CD8-positive, alpha-beta memory T cell (primary cell): ENCODE measurements at regions not wholly inside any gene's neighbourhood (a gene's known extent, or its start where the extent isn't known, plus 50 kb on each side); places are given as distances from the start of the nearest gene placed in this dataset.

ENCODE experiments used
- CTCF ChIA-PET: fragments of 350-600 bp; sonication (Branson Sonifier 250); formaldehyde crosslinking; loops from one replicate; lab custom pipeline; 2021; ENCODE audit warnings: antibody characterized with exemption; lab: Charles Lee
- POLR2A ChIA-PET: fragments of 350-600 bp; sonication (Branson Sonifier 250); formaldehyde crosslinking; loops from one replicate; lab custom pipeline; 2021; ENCODE audit warnings: antibody characterized with exemption; lab: Charles Lee
- DNase-seq, 5 donors: peaks; one replicate each; pipeline versions ENCODE4 v3.0.0 to v3.0.0-alpha.2; 2020 to 2022; ENCODE audit warnings: mixed read lengths in 1 of 5
- H3K27ac ChIP-seq: one replicate; pipeline ENCODE4 v1.7.0; 2013; ENCODE audit warnings: low read depth, mild to moderate bottlenecking, low read length, moderate library complexity
- H3K27me3 ChIP-seq: 2 replicates; pipeline ENCODE4 v1.7.0; 2013; ENCODE audit warnings: low read length, mild to moderate bottlenecking; ENCODE audit not compliant: insufficient read depth, poor library complexity, severe bottlenecking
- H3K36me3 ChIP-seq: 2 replicates; pipeline ENCODE4 v1.7.0; 2013; ENCODE audit warnings: mild to moderate bottlenecking, low read length, moderate library complexity; ENCODE audit not compliant: insufficient read depth
- H3K4me1 ChIP-seq: 2 replicates; pipeline ENCODE4 v1.7.0; 2013; ENCODE audit warnings: mild to moderate bottlenecking, low read length, moderate library complexity; ENCODE audit not compliant: insufficient read depth
- H3K4me3 ChIP-seq: 2 replicates; pipeline ENCODE4 v1.7.0; 2013; ENCODE audit warnings: mild to moderate bottlenecking, low read length
- H3K9me3 ChIP-seq: 2 replicates; pipeline ENCODE4 v1.7.0; 2013; ENCODE audit warnings: mild to moderate bottlenecking, low read length
- H3K27ac Mint-ChIP-seq, 8 donors: one replicate each; pipeline ENCODE4 v1.8.0; 2020 to 2021; ENCODE audit warnings: mixed read lengths in 8 of 8, mild to moderate bottlenecking in 6 of 8, inconsistent platforms in 3 of 8, moderate library complexity in 3 of 8
- H3K27me3 Mint-ChIP-seq, 2 donors: one replicate each; pipeline ENCODE4 v1.8.0; 2020 to 2021; ENCODE audit warnings: mixed read lengths in 2 of 2, mild to moderate bottlenecking in 1 of 2, moderate library complexity in 1 of 2
- H3K36me3 Mint-ChIP-seq, 3 donors: one replicate each; pipeline ENCODE4 v1.8.0; 2020 to 2021; ENCODE audit warnings: mixed read lengths in 3 of 3, inconsistent platforms in 1 of 3, mild to moderate bottlenecking in 1 of 3
- H3K4me1 Mint-ChIP-seq, 3 donors: one replicate each; pipeline ENCODE4 v1.8.0; 2020 to 2021; ENCODE audit warnings: mixed read lengths in 3 of 3, inconsistent platforms in 1 of 3, mild to moderate bottlenecking in 1 of 3
- H3K4me3 Mint-ChIP-seq, 7 donors: one replicate each; pipeline ENCODE4 v1.8.0; 2020 to 2021; ENCODE audit warnings: mixed read lengths in 7 of 7, mild to moderate bottlenecking in 6 of 7, moderate library complexity in 4 of 7, inconsistent platforms in 2 of 7
- H3K9me3 Mint-ChIP-seq, 5 donors: one replicate each; pipeline ENCODE4 v1.8.0; 2020 to 2022; ENCODE audit warnings: mixed read lengths in 5 of 5, mild to moderate bottlenecking in 3 of 5, moderate library complexity in 2 of 5, inconsistent platforms in 1 of 5

DNA sequence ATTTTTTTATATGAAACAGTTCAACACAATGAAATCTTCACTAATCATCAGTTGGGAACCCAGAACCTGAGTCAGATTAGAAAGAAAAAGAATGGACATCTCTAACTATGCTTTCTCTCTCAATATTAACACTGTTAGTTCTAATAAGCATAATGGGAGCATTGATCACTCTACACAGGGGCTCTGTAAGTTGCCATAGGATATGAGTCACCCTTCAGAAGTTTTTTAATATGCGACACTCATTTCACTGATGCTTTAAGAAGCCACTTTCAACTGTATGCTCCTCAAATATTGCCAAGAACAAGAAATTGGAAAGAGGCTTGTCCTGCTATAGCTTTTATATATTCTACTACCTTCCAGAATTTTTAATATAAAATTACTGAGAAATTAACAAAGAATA, 187.0 kb downstream of the AASDH start:
- Histone ChIP-seq H3K4me3 (no peak overlapping the region), H3K4me1 (no peaks in the 10 kb centered on the region), H3K27me3 (no peaks in the 10 kb centered on the region), H3K9me3 (no peaks in the 10 kb centered on the region), H3K36me3 (no peaks in the 10 kb centered on the region), H3K27ac (no peak overlapping the region)
- H3K36me3 Mint-ChIP-seq = no peaks in the 10 kb centered on the region
- H3K27me3 Mint-ChIP-seq = peaks cover 7 to 27% of the 10 kb centered on the region in 2 donors
- H3K4me3 Mint-ChIP-seq = no peak overlapping the region
- ChIA-PET CTCF (no interaction called here), POLR2A (no interaction called here)
- H3K4me1 Mint-ChIP-seq = no peaks in the 10 kb centered on the region
- no peaks in the 10 kb centered on the region for H3K9me3 Mint-ChIP-seq
- no peak overlapping the region for H3K27ac Mint-ChIP-seq
- DNase-seq = no peak

DNA sequence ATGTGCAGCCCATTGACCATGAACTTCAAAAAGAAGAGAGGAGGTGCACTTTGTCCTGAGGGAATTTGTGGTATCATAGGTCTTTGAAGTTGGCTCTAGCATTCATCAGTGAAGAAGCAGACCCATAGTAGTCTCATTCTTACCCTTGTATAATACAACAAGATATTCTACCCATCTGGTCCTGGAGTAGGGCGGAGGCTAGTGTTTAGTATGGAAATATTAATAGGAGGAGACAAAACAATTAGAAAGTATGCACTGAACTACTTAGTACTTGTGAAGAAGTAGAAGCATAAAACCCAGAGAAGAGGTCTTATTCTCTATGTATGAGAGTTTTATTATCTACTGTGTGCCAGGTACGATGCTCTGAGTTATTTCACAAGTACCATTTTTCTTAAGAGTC, 189.0 kb downstream of the AASDH start:
- peaks cover 7 to 25% of the 10 kb centered on the region in 2 donors for H3K27me3 Mint-ChIP-seq
- H3K36me3 Mint-ChIP-seq = no peaks in the 10 kb centered on the region
- no peaks in the 10 kb centered on the region for H3K4me1 Mint-ChIP-seq
- DNase-seq = no peak
- no peaks in the 10 kb centered on the region for H3K4me1 ChIP-seq
- no peaks in the 10 kb centered on the region for H3K9me3 ChIP-seq
- H3K27ac ChIP-seq = no peak overlapping the region
- CTCF ChIA-PET = no interaction called here
- no peak overlapping the region for H3K27ac Mint-ChIP-seq
- H3K4me3 ChIP-seq = no peak overlapping the region
- H3K4me3 Mint-ChIP-seq = no peak overlapping the region
- no peaks in the 10 kb centered on the region for H3K9me3 Mint-ChIP-seq
- H3K36me3 ChIP-seq = no peaks in the 10 kb centered on the region
- H3K27me3 ChIP-seq = no peaks in the 10 kb centered on the region
- POLR2A ChIA-PET = no interaction called here

DNA sequence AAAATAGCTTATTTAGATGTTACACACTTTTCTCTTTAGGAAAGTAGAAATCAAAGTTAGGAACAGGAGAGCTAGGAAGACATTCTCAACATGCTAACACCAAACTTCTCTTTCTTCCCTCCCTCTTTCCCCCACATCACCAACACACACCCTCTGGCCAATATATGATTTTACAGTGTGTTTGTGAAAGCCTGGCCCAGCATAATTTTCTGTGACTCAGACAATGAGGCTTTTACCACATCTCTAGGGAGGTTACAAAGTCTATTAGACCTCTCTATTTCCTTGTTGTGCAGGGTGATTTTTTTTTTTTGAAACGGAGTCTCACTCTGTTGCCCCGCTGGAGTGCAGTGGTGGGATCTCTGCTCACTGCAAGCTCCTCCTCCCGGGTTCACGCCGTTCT, 189.9 kb downstream of the AASDH start:
- ChIA-PET POLR2A (no interaction called here), CTCF (no interaction called here)
- no peak overlapping the region for H3K27ac Mint-ChIP-seq
- Histone ChIP-seq H3K4me1 (no peaks in the 10 kb centered on the region), H3K27me3 (no peaks in the 10 kb centered on the region), H3K27ac (no peak overlapping the region), H3K9me3 (no peaks in the 10 kb centered on the region), H3K4me3 (no peak overlapping the region), H3K36me3 (no peaks in the 10 kb centered on the region)
- no peaks in the 10 kb centered on the region for H3K36me3 Mint-ChIP-seq
- no peaks in the 10 kb centered on the region for H3K4me1 Mint-ChIP-seq
- H3K27me3 Mint-ChIP-seq = peaks cover 7 to 25% of the 10 kb centered on the region in 2 donors
- no peak for DNase-seq
- no peaks in the 10 kb centered on the region for H3K9me3 Mint-ChIP-seq
- H3K4me3 Mint-ChIP-seq = no peak overlapping the region

DNA sequence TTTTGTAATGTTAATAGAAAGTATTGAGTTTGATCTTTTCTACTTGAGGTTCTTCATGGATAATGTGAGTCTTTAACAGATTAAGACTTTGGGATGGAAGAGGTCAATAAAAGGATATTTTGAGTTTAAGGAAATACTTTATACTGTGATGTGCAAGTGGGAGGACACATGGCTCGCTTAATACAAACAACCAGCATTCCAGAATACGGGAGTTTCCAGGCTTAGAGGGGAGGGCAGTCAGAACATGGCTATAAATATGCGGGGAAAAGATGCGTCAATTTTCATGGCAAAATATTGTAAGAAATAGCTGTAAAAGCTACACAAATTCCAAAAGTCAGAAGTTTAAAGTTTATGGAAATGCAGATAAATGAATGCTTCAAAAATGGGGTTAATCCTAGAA, 192.3 kb downstream of the AASDH start:
- POLR2A ChIA-PET = no interaction called here
- Mint-ChIP-seq H3K9me3 (peaks cover 0 to 9% (median 4%) of the 10 kb centered on the region in 5 donors), H3K27ac (no peak overlapping the region)

DNA sequence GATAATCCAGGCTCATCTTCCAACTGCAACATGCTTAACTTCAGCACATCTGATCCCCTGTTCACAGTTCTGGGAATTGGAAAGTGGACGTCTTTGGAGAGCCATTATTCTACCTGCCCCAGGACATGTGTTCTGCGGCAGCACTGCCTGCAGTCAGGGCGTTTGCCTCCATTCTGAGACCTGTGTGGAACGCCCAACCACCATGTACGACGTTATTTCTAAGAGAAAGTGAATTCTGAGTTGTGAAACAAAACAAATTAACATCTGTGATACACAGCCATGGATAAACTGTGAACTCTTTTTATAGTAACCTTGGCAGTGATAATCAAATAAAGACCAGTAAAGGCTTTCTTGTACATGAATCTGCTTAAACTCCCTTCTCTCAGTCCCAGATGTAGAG, 195.8 kb downstream of the AASDH start:
- H3K4me3 ChIP-seq = no peak overlapping the region
- no peaks in the 10 kb centered on the region for H3K27me3 ChIP-seq
- Mint-ChIP-seq H3K27me3 (peaks cover 0 to 12% of the 10 kb centered on the region in 2 donors), H3K4me3 (no peak overlapping the region), H3K4me1 (no peaks in the 10 kb centered on the region), H3K36me3 (peaks cover 0 to 3% (median 0%) of the 10 kb centered on the region in 3 donors), H3K9me3 (peaks cover 0 to 9% (median 4%) of the 10 kb centered on the region in 5 donors), H3K27ac (no peak overlapping the region)
- H3K9me3 ChIP-seq = no peaks in the 10 kb centered on the region
- no peaks in the 10 kb centered on the region for H3K36me3 ChIP-seq
- H3K27ac ChIP-seq = no peak overlapping the region
- DNase-seq = no peak
- CTCF ChIA-PET = no interaction called here
- POLR2A ChIA-PET = interaction anchor here (0.6 kb wide), 1 partner anchor 90 kb away, joined by 6 read pairs; no protein-coding TSS in a partner anchor
- H3K4me1 ChIP-seq = no peaks in the 10 kb centered on the region

More for the DNA sequence above, 192.3 kb downstream of the AASDH start:
- H3K4me1 ChIP-seq = no peaks in the 10 kb centered on the region
- H3K27ac ChIP-seq = no peak overlapping the region
- no peaks in the 10 kb centered on the region for H3K36me3 ChIP-seq
- no peak for DNase-seq
- no peak overlapping the region for H3K4me3 ChIP-seq
- no peaks in the 10 kb centered on the region for H3K27me3 ChIP-seq
- no peaks in the 10 kb centered on the region for H3K9me3 ChIP-seq
- Mint-ChIP-seq H3K4me3 (no peak overlapping the region), H3K4me1 (no peaks in the 10 kb centered on the region), H3K36me3 (peaks cover 0 to 3% (median 0%) of the 10 kb centered on the region in 3 donors), H3K27me3 (peaks cover 2 to 23% of the 10 kb centered on the region in 2 donors)
- CTCF ChIA-PET = no interaction called here

DNA sequence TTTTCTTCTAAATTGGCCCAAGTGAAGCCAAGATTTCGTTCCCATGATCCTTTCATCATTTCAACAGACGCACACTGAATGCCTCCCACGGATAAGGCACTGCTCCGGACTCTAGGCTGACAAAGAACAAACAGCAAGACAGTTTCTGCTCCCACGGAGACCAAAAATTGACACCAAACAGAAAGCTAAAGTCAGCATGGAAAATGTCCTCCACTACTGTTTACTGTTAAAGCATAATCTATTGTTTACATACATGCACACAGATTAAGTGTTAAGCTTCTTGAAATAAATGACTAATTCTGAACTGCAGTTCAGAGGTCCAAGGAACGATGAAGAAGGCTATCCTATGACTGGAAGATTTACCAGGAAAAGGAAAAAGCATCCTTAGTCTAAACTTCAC, 199.6 kb downstream of the AASDH start:
- ChIA-PET POLR2A (no interaction called here), CTCF (no interaction called here)
- H3K27ac ChIP-seq = no peak overlapping the region
- no peak for DNase-seq
- no peak overlapping the region for H3K4me3 Mint-ChIP-seq
- no peak overlapping the region for H3K4me3 ChIP-seq
- no peaks in the 10 kb centered on the region for H3K27me3 ChIP-seq
- H3K9me3 Mint-ChIP-seq = peaks cover 0 to 9% (median 4%) of the 10 kb centered on the region in 5 donors
- no peak overlapping the region for H3K27ac Mint-ChIP-seq
- no peaks in the 10 kb centered on the region for H3K36me3 ChIP-seq
- peaks cover 0 to 3% (median 0%) of the 10 kb centered on the region in 3 donors for H3K36me3 Mint-ChIP-seq
- no peaks in the 10 kb centered on the region for H3K4me1 Mint-ChIP-seq
- no peaks in the 10 kb centered on the region for H3K4me1 ChIP-seq
- peaks cover 2 to 14% of the 10 kb centered on the region in 2 donors for H3K27me3 Mint-ChIP-seq
- H3K9me3 ChIP-seq = no peaks in the 10 kb centered on the region

DNA sequence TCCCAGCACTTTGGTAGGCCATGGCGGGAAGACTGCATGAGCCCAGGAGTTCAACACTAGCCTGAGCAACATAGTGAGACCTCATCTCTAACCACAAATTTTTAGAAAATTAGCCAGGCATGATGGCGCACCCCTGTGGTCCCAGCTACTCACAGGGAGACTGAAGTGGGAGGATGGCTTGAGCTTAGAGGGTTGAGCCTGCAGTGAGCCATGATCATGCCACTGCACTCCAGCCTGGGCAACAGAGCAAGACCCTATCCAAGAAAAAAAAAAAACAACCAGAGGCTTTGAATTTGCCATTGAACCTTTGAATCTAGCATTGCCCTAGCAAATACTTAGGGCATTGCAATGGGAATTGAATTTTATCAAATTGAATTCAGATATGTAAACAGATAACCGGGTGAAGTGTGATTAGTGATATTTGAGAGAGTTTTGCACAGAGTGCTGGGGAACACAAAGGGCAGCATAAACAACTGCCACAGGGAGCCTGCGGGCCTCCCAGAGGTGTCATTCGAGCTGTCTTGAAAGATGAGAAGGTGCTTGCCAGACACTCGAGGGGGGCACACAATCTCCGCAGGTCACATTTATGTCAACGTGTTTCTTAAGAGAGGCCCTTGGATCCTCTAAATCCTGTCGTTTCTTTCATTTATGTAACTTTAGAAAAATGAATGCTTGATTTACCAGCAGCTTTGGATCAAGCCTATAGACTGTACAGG, 200.3 kb downstream of the AASDH start:
- Mint-ChIP-seq H3K36me3 (peaks cover 0 to 3% (median 0%) of the 10 kb centered on the region in 3 donors), H3K4me1 (no peaks in the 10 kb centered on the region), H3K9me3 (peaks cover 0 to 9% (median 4%) of the 10 kb centered on the region in 5 donors), H3K4me3 (no peak overlapping the region), H3K27me3 (peaks cover 2 to 14% of the 10 kb centered on the region in 2 donors), H3K27ac (no peak overlapping the region)
- POLR2A ChIA-PET = no interaction called here
- Histone ChIP-seq H3K27me3 (no peaks in the 10 kb centered on the region), H3K4me3 (no peak overlapping the region), H3K36me3 (no peaks in the 10 kb centered on the region), H3K4me1 (no peaks in the 10 kb centered on the region), H3K9me3 (no peaks in the 10 kb centered on the region), H3K27ac (no peak overlapping the region)
- DNase-seq = no peak
- CTCF ChIA-PET = interaction anchor here (0.6 kb wide), 1 partner anchor 226 kb away, joined by 3 read pairs; no protein-coding TSS in a partner anchor

DNA sequence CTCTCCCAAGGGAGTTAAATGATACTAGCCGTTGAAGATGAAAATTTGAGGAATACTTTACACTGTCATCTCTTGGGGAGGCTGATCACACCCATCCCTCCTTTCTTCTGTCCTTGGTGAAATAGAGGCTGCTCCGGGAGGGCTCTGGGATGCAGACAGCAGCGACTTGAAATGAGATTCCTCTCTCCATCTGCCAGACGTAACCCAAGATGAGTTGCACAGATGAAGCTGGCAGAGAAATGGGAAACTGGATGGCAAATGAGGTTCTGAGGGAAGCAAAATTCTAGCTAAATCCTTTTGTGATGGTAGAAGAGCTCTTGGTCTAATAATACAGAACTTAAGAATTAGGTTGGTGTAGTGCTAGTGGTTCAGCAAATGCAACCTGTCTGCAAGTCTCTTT, 201.4 kb downstream of the AASDH start:
- POLR2A ChIA-PET = no interaction called here
- peaks cover 4 to 13% of the 10 kb centered on the region in 2 donors for H3K27me3 Mint-ChIP-seq
- H3K9me3 ChIP-seq = no peaks in the 10 kb centered on the region
- no peak overlapping the region for H3K4me3 Mint-ChIP-seq
- no peaks in the 10 kb centered on the region for H3K36me3 ChIP-seq
- H3K36me3 Mint-ChIP-seq = no peaks in the 10 kb centered on the region
- H3K27ac Mint-ChIP-seq = no peak overlapping the region
- no peaks in the 10 kb centered on the region for H3K4me1 ChIP-seq
- H3K27me3 ChIP-seq = no peaks in the 10 kb centered on the region
- H3K4me1 Mint-ChIP-seq = peaks cover 0 to 3% (median 0%) of the 10 kb centered on the region in 3 donors
- no peak for DNase-seq
- CTCF ChIA-PET = no interaction called here
- peaks cover 0 to 5% (median 2%) of the 10 kb centered on the region in 5 donors for H3K9me3 Mint-ChIP-seq
- H3K27ac ChIP-seq = no peak overlapping the region
- H3K4me3 ChIP-seq = no peak overlapping the region
